GM19438 (cell line): ENCODE measurements at regions not wholly inside any gene's neighbourhood (a gene's known extent, or its start where the extent isn't known, plus 50 kb on each side); places are given as distances from the start of the nearest gene placed in this dataset.

Experiments
- ATAC-seq: cut with Tn5 transposase; IDR thresholded peaks from one replicate; pipeline ENCODE4 v1.9.1; 2021; ENCODE audit warnings: low read depth; ENCODE audit not compliant: unreplicated experiment

GRCh38 chr6:4563877-4564276 is 212.3 kb upstream of the CDYL start:
- ATAC-seq = no peak

DNA sequence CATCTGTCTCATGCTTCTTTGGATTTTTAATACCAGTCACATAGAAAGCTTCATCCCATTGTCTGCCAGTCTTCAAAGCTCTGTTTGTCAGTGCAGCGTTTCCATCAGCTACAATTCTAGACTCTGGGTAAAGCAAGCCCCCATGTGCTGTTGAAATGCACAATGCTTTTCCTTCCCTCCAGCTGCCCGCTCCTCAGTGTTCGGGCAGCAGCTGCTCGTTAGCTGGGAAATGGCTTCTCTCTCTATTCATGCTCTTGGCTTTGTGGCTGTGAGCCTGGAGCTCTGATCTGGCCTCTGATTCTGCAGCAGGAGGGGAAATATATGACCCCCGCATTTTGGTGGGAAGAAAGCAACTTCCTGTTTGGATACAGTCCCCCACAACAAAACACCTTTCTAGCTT is 213.0 kb upstream of the CDYL start:
- no peak for ATAC-seq

- no peak for ATAC-seq
Measured at GRCh38 chr6:4561773-4562400, 214.3 kb upstream of the CDYL start.

DNA sequence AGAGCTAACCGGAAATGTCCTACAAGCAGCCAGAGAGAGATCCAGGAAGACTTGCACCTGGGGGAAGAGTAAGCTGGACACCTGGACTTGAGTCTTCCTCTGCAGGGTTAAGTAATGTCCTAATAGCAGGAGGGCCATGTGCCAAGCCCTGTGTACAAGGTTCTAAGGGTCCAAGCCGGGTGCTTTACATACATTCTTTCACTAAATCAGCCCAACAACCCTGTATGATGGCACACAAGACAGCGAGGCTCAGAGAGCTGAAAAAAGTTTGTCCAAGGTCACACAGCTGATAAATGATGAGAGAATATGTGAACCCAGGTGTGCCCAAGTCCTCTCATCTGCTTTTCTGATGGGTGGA is 215.1 kb upstream of the CDYL start:
- ATAC-seq = no peak

DNA sequence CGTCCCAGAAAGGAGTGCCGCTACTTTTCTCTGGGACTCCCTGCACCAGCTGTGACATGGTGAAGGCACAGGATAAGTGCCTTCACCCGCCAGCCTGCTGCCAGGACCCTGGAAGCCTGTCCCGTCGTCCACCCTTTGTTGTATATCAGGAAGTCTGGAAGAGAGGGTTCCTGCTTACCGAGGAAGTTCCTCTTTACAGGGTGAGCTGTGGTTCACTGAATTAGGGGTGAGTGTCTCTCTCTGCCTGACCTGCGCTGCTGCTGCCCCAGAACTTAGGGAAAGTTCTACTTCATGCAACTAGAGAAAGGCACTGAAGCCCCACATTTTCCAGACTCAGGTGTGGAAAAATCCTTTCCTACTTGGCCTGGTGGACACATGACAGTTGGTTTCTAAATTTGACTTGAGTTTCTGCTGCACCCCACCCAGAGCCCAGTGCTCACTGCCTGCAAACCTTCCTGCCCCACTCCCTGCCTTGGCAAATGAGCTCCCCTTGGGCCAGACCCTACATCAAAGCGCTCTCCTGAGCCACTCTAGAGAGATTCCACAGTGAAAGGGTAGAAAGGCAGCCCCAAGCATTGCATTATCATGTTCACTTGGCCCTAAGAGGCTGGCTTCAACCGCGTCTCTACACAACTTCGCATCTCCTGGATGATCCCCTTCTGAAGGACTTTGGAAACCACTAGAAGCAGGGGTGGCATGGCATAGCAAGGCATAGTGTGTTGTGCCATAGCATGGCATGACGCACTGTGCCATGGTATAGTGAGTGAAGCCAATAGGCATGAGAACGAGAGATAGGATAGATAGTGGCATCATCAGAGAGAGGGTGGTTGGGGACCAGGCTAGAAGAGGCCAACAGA is 215.8 kb upstream of the CDYL start:
- no peak for ATAC-seq

DNA sequence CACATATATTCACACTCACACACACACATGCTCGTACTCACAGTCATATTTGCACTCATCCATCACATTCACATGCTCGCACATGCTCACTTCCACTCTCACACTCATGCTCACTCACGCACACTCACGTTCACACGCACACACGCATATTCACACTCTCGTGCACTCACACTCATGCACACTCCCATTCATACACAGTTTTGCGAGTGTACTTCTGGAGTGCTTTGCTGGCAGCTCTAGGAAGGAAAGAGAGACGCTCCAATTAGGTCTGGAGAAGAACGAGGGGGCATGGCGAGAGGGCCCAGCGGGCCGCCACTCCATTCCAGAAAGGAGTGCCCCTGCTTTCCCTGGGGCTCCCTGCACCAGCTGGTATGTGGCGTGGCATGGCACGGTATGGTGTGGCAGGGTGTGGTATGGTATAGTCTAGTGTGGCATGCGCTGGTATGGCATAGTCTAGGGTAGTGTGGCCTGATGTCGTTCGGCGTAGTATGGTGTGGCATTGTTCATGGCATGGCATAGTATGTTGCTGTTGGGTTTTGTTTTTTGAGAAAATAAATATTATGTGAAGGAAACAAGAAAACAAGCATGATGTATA is 216.8 kb upstream of the CDYL start:
- ATAC-seq = no peak

DNA sequence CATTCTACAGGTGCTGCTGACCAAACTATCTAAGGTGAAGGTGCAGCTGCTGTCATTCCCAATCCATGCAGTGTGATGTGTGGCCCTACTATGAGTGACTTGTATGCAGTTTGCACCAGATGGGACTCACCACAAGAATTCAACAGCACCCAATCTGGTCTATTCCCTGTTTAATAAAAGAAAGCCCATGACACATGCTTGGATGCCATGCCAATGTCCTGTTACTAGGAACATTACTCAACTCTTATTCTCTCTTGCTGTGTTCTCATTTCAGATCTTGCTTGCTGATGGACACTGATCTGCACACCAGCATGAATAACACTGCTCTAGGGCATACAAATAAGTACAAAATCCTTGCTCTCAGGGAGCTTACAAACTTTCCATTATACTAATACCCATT is 221.6 kb upstream of the CDYL start:
- ATAC-seq = no peak

DNA sequence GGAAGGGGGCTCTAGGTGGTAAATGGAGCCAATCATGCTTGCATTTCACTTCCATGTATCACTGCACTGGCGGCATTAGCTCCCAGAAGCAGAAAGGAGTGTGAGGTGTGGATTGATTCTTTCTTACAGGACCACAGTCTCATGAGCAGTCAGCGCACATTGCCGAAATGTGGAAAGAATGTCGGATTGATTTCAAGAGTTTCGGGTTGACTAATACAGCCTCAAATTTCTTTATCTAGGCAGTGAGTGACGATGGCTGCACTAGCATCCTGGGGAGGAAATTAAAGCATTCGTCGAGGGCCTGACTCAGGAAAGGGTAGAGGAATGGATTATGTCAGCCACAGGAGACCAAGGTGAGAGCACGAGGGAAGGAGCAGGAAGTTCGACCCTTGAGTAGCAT is 222.8 kb upstream of the CDYL start:
- no peak for ATAC-seq

DNA sequence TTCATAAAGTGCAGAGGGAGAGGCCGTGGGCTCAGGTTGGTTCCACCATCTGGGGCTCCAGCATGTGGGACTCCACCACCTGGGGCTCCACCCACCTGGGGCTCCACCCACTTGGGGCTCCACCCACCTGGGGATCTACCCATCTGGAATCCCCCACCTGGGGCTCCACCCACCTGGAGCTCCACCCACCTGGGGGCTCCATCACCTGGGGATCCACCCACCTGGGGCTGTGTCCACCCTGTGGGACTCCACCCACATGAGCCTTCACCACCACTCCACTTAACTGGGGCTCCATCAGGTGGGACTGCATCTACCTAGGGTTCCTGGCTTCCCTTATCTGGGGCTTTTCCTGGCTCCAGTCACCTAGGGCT is 226.0 kb upstream of the CDYL start:
- ATAC-seq = no peak

- ATAC-seq = no peak
Measured at GRCh38 chr6:4549556-4550226, 226.5 kb upstream of the CDYL start.

GRCh38 chr6:4545893-4546292 is 230.3 kb upstream of the CDYL start:
- ATAC-seq = no peak

GRCh38 chr6:4543596-4543995 is 232.6 kb upstream of the CDYL start:
- no peak for ATAC-seq

- ATAC-seq = no peak
Measured at GRCh38 chr6:4533576-4533975, 242.6 kb upstream of the CDYL start.

DNA sequence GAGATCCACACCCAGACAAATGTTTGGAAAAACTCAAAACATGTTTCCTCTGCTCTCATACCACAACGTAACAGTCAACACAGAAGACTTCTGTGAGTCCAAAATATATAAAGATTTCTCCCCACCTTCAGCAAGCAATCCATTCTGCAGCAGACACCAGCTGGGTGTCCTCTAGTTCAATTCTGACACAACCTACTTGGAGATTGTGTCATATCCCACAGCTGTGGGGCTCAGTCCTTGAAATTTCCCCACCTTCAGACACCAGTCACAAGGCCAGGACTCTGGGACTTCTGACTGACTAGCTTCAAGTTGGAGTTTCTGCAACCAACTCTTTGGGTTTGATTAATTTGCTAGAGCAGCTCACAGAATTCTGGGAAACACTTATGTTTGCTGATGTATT is 244.8 kb upstream of the CDYL start:
- ATAC-seq = no peak

GRCh38 chr6:4522453-4522852 is 253.8 kb upstream of the CDYL start:
- no peak for ATAC-seq

- ATAC-seq = no peak
Measured at GRCh38 chr6:4521070-4521469, 255.1 kb upstream of the CDYL start.

DNA sequence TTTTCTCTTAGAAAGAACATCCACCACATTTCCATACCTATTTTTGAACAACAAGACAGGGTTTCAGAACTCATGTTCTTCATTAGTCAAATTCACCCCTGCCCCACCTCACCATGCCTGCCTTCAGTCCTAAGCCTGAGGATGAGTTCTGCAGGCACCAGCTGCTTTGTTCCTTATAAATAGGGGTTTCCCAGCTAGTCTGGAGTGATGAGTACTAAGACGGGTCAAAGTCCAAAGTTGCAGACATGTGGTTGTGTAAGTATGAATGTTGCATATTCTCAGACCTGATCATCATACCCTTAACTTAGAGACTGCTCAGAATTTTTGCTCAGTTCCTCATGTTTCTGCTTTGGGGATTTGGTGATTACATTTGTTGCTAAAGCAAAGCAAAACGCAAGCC is 257.7 kb upstream of the CDYL start:
- no peak for ATAC-seq

DNA sequence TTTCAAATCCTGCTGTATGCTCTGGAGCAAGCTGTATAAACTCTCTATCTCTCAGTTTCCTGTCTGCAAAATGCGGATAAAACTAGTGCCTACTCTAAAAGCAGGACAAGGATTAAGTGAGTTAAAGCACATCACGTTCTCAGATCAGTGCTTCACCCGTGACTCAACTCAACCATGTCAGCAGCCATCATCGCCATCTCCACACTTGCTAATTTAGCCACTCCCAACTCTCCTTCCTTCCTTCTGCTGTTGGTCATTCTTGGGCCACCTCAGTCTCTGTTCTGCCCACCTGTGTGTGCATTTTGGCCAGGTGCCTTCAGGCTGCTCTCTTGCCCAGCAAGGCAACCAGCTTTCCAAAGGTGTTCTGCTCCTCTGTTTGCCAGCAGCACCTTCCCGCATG is 260.0 kb upstream of the CDYL start:
- ATAC-seq = no peak

- ATAC-seq = no peak
Measured at GRCh38 chr6:4513561-4513960, 262.6 kb upstream of the CDYL start.

- no peak for ATAC-seq
Measured at GRCh38 chr6:4512051-4512471, 264.1 kb upstream of the CDYL start.

DNA sequence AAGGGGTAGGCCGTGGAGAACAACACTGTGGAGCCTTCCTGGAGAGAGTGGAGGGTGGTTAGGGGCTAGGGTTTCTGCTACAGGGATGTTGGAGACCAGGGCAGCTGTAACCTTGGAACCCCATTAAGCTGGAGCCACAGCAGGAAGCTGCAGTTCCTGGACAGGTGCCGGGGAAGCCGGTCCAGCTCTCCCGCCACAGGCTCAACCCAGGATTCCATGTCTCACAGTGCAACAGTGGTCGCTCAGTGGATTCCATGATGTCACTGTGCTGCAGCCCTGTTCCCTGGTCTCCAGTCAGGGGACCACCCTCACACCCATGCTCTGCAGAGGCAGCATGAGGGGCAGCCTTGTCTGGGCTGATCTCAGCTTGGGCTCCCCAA is 264.6 kb upstream of the CDYL start:
- no peak for ATAC-seq
